B cell (primary cell): ENCODE measurements at regions not wholly inside any gene's neighbourhood (a gene's known extent, or its start where the extent isn't known, plus 50 kb on each side); places are given as distances from the start of the nearest gene placed in this dataset.

ENCODE experiments used
- ATAC-seq: fragments of 200-7000 bp; cut with Tn5 transposase; one replicate; pipeline ENCODE4 v1.10.0; 2021; ENCODE audit warnings: low read depth, mild to moderate bottlenecking, moderate number of reproducible peaks, moderate library complexity
- CTCF ChIA-PET: fragments of 350-600 bp; sonication (Branson Sonifier 250); formaldehyde crosslinking; loops from one replicate; lab custom pipeline; 2021; ENCODE audit warnings: antibody characterized with exemption, inconsistent platforms; lab: Charles Lee
- POLR2A ChIA-PET: fragments of 350-600 bp; sonication (Branson Sonifier 250); formaldehyde crosslinking; loops from one replicate; lab custom pipeline; 2021; ENCODE audit warnings: antibody characterized with exemption; lab: Charles Lee
- DNase-seq: peaks from one replicate; pipeline ENCODE4 v3.0.0; 2013
- H2AFZ ChIP-seq: 2 replicates; pipeline ENCODE4 v1.6.1; 2012; ENCODE audit warnings: mild to moderate bottlenecking, low read depth, low read length; ENCODE audit not compliant: insufficient read depth, poor library complexity, severe bottlenecking
- H3K27ac ChIP-seq, 2 donors: 1 replicate in 1 of 2; 2 replicates in 1 of 2; pipeline ENCODE4 v1.5.1; 2012 to 2013; ENCODE audit warnings: low read length in 2 of 2, mild to moderate bottlenecking in 2 of 2, moderate library complexity in 1 of 2
- H3K27me3 ChIP-seq, 4 experiments: fragments of 200-600 bp in 1 of 4; sonication (generic) in 1 of 4; replicated peaks in 1 of 4; 1 replicate in 2 of 4; 2 replicates in 2 of 4; pipeline versions ENCODE4 v1.6.1 to v1.7.0; 2013 to 2016; ENCODE audit warnings: low read length in 3 of 4, mild to moderate bottlenecking in 2 of 4, mixed read lengths in 1 of 4, moderate library complexity in 1 of 4; ENCODE audit not compliant: insufficient read depth in 4 of 4, control insufficient read depth in 3 of 4; ENCODE audit errors: control extremely low read depth in 1 of 4
- H3K36me3 ChIP-seq, 2 experiments: replicated peaks in 1 of 2; 1 replicate in 1 of 2; 2 replicates in 1 of 2; pipeline versions ENCODE4 v1.6.1 to v1.7.1; 2013; ENCODE audit warnings: low read length in 1 of 2; ENCODE audit not compliant: insufficient read depth in 2 of 2, control insufficient read depth in 1 of 2; ENCODE audit errors: control extremely low read depth in 1 of 2, extremely low read depth in 1 of 2
- H3K4me1 ChIP-seq, 2 donors: fragments of 200-600 bp in 1 of 2; sonication (generic) in 1 of 2; 1 replicate in 1 of 2; 2 replicates in 1 of 2; pipeline versions ENCODE4 v1.5.1 to v1.6.1; 2013 to 2017; ENCODE audit warnings: low read length in 2 of 2; ENCODE audit not compliant: control insufficient read depth in 2 of 2, insufficient read depth in 2 of 2
- H3K4me2 ChIP-seq: replicated peaks from 2 replicates; pipeline ENCODE3; 2012; ENCODE audit warnings: mild to moderate bottlenecking, low read depth, low read length; ENCODE audit not compliant: poor library complexity, severe bottlenecking
- H3K4me3 ChIP-seq, 5 experiments: fragments of 200-600 bp in 1 of 5; sonication (generic) in 1 of 5; 1 replicate in 3 of 5; 2 replicates in 2 of 5; pipeline versions ENCODE4 v1.5.1 to v1.7.0; 2011 to 2016; ENCODE audit warnings: low read length in 4 of 5, mild to moderate bottlenecking in 4 of 5, low read depth in 2 of 5, control low read depth in 1 of 5, moderate library complexity in 1 of 5; ENCODE audit not compliant: insufficient read depth in 1 of 5; ENCODE audit errors: control extremely low read depth in 1 of 5, extremely low read depth in 1 of 5
- H3K79me2 ChIP-seq: fragments of 200-600 bp; sonication (generic); one replicate; pipeline ENCODE4 v1.6.0; 2016; ENCODE audit warnings: low read length; ENCODE audit not compliant: control insufficient read depth, insufficient read depth
- H3K9ac ChIP-seq: fragments of 200-600 bp; sonication (generic); 2 replicates; pipeline ENCODE4 v1.6.1; 2017; ENCODE audit warnings: mild to moderate bottlenecking, low read length, moderate library complexity
- H3K9me3 ChIP-seq, 3 donors: one replicate each; pipeline versions ENCODE4 v1.6.1 to v1.7.1; 2013; ENCODE audit warnings: low read length in 2 of 3; ENCODE audit not compliant: control insufficient read depth in 2 of 3, insufficient read depth in 1 of 3; ENCODE audit errors: control extremely low read depth in 1 of 3
- H4K20me1 ChIP-seq: 2 replicates; pipeline ENCODE4 v1.6.0; 2012; ENCODE audit warnings: mild to moderate bottlenecking, low read length; ENCODE audit not compliant: insufficient read depth, control insufficient read depth, poor library complexity, severe bottlenecking
- H3K27ac Mint-ChIP-seq: one replicate; pipeline ENCODE4 v1.8.0; 2021; ENCODE audit warnings: mixed read lengths
- H3K27me3 Mint-ChIP-seq: one replicate; pipeline ENCODE4 v1.8.0; 2021; ENCODE audit warnings: mixed read lengths
- H3K4me1 Mint-ChIP-seq: one replicate; pipeline ENCODE4 v1.8.0; 2021; ENCODE audit warnings: mixed read lengths
- H3K4me3 Mint-ChIP-seq: one replicate; pipeline ENCODE4 v1.8.0; 2021; ENCODE audit warnings: mixed read lengths
- H3K9me3 Mint-ChIP-seq: one replicate; pipeline ENCODE4 v1.8.0; 2022; ENCODE audit warnings: mixed read lengths; ENCODE audit not compliant: insufficient read depth
- CTCF ChIP-seq: fragments of 200-600 bp; IDR thresholded peaks from one replicate; pipeline ENCODE4 v1.8.0; 2022; ENCODE audit warnings: antibody characterized with exemption, mild to moderate bottlenecking
- EZH2 ChIP-seq: IDR thresholded peaks from 2 replicates; pipeline ENCODE4 v1.6.1; 2012; ENCODE audit warnings: borderline replicate concordance, low read depth, mild to moderate bottlenecking, moderate library complexity, low read length; ENCODE audit not compliant: insufficient read depth, poor library complexity, severe bottlenecking
- WGBS: methylation state at CpG from one replicate; pipeline ENCODE4 v1.1.5; 2013; ENCODE audit warnings: missing lambda C conversion rate; ENCODE audit not compliant: insufficient coverage; 5-methylcytosine and 5-hydroxymethylcytosine counted together
- intact Hi-C: fragments of 100-400 bp; cut with micrococcal nuclease; formaldehyde crosslinking; loops from one replicate; pipeline ENCODE4 v1.10.0; 2022

- ATAC-seq (no peak), DNase-seq (no peak)
- Histone ChIP-seq H3K79me2 (no peaks in the 10 kb centered on the region), H3K4me1 (no peaks in the 10 kb centered on the region), H3K4me3 (no peak overlapping the region), H3K27me3 (no peaks in the 10 kb centered on the region), H2AFZ (no peak overlapping the region), H3K9me3 (no peaks in the 10 kb centered on the region), H3K27ac (no peak overlapping the region), H3K4me2 (no peak overlapping the region), H3K9ac (no peak overlapping the region), H4K20me1 (no peaks in the 10 kb centered on the region), H3K36me3 (no peaks in the 10 kb centered on the region)
- H3K4me3 Mint-ChIP-seq = no peak overlapping the region
- H3K27me3 Mint-ChIP-seq = no peaks in the 10 kb centered on the region
- TF ChIP-seq EZH2 = no peak
- no peak for TF ChIP-seq CTCF
- intact Hi-C loops = no loop called here
- 91% methylated on average over 2 of the region's 3 CpGs for WGBS
- ChIA-PET POLR2A (no interaction called here), CTCF (no interaction called here)
- H3K9me3 Mint-ChIP-seq = no peaks in the 10 kb centered on the region
- no peak overlapping the region for H3K27ac Mint-ChIP-seq
- H3K4me1 Mint-ChIP-seq = no peaks in the 10 kb centered on the region
Observed at GRCh38 chr11:80584661-80585060, 1143.8 kb upstream of the TENM4 start.

GRCh38 chr11:80569832-80570231, 1129.0 kb upstream of the TENM4 start:
- no peaks in the 10 kb centered on the region for H3K79me2 ChIP-seq
- no peak overlapping the region for H3K4me2 ChIP-seq
- H2AFZ ChIP-seq = no peak overlapping the region
- no peaks in the 10 kb centered on the region for H3K4me1 ChIP-seq
- WGBS = no CpG with 5 or more reads among the region's 2 CpGs
- ChIA-PET POLR2A (no interaction called here), CTCF (no interaction called here)
- no peaks in the 10 kb centered on the region for H3K36me3 ChIP-seq
- H3K27ac Mint-ChIP-seq = no peak overlapping the region
- ATAC-seq (no peak), DNase-seq (no peak)
- H3K4me3 ChIP-seq = no peak overlapping the region
- no peaks in the 10 kb centered on the region for H4K20me1 ChIP-seq
- no peak overlapping the region for H3K4me3 Mint-ChIP-seq
- H3K9me3 Mint-ChIP-seq = peaks cover 11% of the 10 kb centered on the region
- peaks cover 0 to 7% (median 4%) of the 10 kb centered on the region in 3 donors for H3K9me3 ChIP-seq
- no peaks in the 10 kb centered on the region for H3K4me1 Mint-ChIP-seq
- no peaks in the 10 kb centered on the region for H3K27me3 Mint-ChIP-seq
- H3K9ac ChIP-seq = no peak overlapping the region
- no peak overlapping the region for H3K27ac ChIP-seq
- no peaks in the 10 kb centered on the region for H3K27me3 ChIP-seq
- intact Hi-C loops = no loop called here
- TF ChIP-seq EZH2 (no peak), CTCF (no peak)
